Uterus (tissue), 2 donors: ENCODE measurements at regions not wholly inside any gene's neighbourhood (a gene's known extent, or its start where the extent isn't known, plus 50 kb on each side); places are given as distances from the start of the nearest gene placed in this dataset.

ENCODE experiments used
- POLR2A ChIP-seq, 2 donors: fragments of 450-650 bp; IDR thresholded peaks; one replicate each; pipeline ENCODE4 v1.6.1; 2016; ENCODE audit warnings: antibody characterized with exemption in 2 of 2, mild to moderate bottlenecking in 1 of 2, moderate library complexity in 1 of 2
- TF ChIP-seq, protein P1 (sequence below), 4 experiments: fragments of 200-600 bp in 2 of 4; fragments of 450-650 bp in 2 of 4; sonication (generic) in 2 of 4; IDR thresholded peaks; one replicate each; pipeline ENCODE4 v1.5.1; 2016 to 2019; ENCODE audit warnings: antibody characterized with exemption in 4 of 4, mild to moderate bottlenecking in 2 of 4, moderate library complexity in 1 of 4

DNA sequence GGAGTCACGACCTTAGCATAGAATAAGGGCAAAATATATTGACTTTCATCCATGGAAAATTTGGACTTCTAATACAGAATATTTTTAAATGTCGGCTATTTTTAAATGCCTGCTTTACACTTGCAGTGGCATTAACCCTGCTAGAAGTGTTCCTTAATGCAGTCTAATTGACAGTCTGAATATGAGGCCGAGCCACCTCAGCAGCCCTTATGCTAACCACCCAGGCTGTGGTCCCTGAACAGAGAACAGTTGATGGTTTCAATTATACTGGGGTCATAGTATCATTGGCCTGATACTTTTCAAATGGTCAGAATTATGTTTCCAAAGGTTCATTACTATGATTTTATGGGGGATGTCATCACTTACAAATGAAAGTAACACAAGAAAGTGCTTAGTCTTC, 764.7 kb upstream of the SLITRK1 start:
- no peak for TF ChIP-seq POLR2A (IDR thresholded peaks at IDR 0.05)
- TF ChIP-seq, protein P1, sequence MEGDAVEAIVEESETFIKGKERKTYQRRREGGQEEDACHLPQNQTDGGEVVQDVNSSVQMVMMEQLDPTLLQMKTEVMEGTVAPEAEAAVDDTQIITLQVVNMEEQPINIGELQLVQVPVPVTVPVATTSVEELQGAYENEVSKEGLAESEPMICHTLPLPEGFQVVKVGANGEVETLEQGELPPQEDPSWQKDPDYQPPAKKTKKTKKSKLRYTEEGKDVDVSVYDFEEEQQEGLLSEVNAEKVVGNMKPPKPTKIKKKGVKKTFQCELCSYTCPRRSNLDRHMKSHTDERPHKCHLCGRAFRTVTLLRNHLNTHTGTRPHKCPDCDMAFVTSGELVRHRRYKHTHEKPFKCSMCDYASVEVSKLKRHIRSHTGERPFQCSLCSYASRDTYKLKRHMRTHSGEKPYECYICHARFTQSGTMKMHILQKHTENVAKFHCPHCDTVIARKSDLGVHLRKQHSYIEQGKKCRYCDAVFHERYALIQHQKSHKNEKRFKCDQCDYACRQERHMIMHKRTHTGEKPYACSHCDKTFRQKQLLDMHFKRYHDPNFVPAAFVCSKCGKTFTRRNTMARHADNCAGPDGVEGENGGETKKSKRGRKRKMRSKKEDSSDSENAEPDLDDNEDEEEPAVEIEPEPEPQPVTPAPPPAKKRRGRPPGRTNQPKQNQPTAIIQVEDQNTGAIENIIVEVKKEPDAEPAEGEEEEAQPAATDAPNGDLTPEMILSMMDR (IDR thresholded peaks at IDR 0.05): no peak
